Adrenal gland (tissue), 5 donors: ENCODE measurements at regions not wholly inside any gene's neighbourhood (a gene's known extent, or its start where the extent isn't known, plus 50 kb on each side); places are given as distances from the start of the nearest gene placed in this dataset.

Experiments used
- POLR2A ChIP-seq, 2 donors: fragments of 450-650 bp; IDR thresholded peaks; one replicate each; pipeline ENCODE4 v1.6.1; 2017; ENCODE audit warnings: antibody characterized with exemption in 2 of 2, mild to moderate bottlenecking in 2 of 2, moderate library complexity in 1 of 2
- TF ChIP-seq, protein P1 (sequence below), 6 experiments: fragments of 450-650 bp in 4 of 6; fragments of 200-600 bp in 2 of 6; sonication (generic) in 1 of 6; IDR thresholded peaks; 1 replicate in 5 of 6; 2 replicates in 1 of 6; pipeline versions ENCODE4 v1.5.1 to v1.8.0; 2016 to 2021; ENCODE audit warnings: antibody characterized with exemption in 6 of 6, mild to moderate bottlenecking in 2 of 6, moderate library complexity in 1 of 6
- donor health status: DM: no; HTN: no; CAD: no.

DNA sequence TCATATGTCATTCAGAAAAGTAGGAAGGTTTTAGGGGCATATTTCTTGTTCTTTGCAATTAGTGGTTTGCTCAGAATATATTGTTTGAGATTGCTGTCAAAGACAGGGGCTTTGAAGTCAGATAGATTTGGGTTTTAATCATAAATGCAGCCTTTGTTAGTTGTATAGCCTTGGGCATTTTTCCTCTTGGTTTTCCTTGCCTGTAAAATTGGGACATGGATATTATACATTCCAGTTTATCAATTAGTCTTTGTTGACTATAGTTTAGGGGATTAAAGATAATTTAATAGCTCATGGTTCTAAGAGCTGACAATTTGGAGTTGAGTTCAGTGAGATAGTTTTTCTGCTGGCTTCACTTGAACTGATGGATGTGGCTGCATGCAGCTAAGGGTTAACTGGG lies 88.9 kb downstream of the DMAC1 start:
- TF ChIP-seq POLR2A (IDR thresholded peaks at IDR 0.05), result no peak
- TF ChIP-seq, protein P1, sequence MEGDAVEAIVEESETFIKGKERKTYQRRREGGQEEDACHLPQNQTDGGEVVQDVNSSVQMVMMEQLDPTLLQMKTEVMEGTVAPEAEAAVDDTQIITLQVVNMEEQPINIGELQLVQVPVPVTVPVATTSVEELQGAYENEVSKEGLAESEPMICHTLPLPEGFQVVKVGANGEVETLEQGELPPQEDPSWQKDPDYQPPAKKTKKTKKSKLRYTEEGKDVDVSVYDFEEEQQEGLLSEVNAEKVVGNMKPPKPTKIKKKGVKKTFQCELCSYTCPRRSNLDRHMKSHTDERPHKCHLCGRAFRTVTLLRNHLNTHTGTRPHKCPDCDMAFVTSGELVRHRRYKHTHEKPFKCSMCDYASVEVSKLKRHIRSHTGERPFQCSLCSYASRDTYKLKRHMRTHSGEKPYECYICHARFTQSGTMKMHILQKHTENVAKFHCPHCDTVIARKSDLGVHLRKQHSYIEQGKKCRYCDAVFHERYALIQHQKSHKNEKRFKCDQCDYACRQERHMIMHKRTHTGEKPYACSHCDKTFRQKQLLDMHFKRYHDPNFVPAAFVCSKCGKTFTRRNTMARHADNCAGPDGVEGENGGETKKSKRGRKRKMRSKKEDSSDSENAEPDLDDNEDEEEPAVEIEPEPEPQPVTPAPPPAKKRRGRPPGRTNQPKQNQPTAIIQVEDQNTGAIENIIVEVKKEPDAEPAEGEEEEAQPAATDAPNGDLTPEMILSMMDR (IDR thresholded peaks at IDR 0.05), result no peak
